OCI-LY1 (cell line): ENCODE measurements at regions not wholly inside any gene's neighbourhood (a gene's known extent, or its start where the extent isn't known, plus 50 kb on each side); places are given as distances from the start of the nearest gene placed in this dataset.
A peak's percentile ranks its signal among the peaks of the same experiment; 100 is the strongest.

Source experiments
- CTCF ChIP-seq: fragments of 200-600 bp; sonication (generic), shearing (Covaris generic); IDR thresholded peaks from 2 replicates; pipeline ENCODE4 v1.5.1; 2017; ENCODE audit warnings: mild to moderate bottlenecking, antibody characterized with exemption, low read length, moderate library complexity, mixed read lengths
- EZH2 ChIP-seq: fragments of 200-600 bp; sonication (generic), shearing (Covaris generic); IDR thresholded peaks from 2 replicates; pipeline ENCODE4 v1.8.0; 2017; ENCODE audit warnings: borderline replicate concordance, mixed run types, mild to moderate bottlenecking, antibody characterized with exemption, low read length, moderate library complexity, mixed read lengths

- peak; percentile 35; the same call in 1 of the 2 replicates for TF ChIP-seq CTCF
- TF ChIP-seq EZH2: no peak
Measured at GRCh38 chr4:156113138-156113765, 159.6 kb upstream of the CTSO start.
